ENCODE measurements at regions not wholly inside any gene's neighbourhood (a gene's known extent, or its start where the extent isn't known, plus 50 kb on each side); places are given as distances from the start of the nearest gene placed in this dataset.

DNA sequence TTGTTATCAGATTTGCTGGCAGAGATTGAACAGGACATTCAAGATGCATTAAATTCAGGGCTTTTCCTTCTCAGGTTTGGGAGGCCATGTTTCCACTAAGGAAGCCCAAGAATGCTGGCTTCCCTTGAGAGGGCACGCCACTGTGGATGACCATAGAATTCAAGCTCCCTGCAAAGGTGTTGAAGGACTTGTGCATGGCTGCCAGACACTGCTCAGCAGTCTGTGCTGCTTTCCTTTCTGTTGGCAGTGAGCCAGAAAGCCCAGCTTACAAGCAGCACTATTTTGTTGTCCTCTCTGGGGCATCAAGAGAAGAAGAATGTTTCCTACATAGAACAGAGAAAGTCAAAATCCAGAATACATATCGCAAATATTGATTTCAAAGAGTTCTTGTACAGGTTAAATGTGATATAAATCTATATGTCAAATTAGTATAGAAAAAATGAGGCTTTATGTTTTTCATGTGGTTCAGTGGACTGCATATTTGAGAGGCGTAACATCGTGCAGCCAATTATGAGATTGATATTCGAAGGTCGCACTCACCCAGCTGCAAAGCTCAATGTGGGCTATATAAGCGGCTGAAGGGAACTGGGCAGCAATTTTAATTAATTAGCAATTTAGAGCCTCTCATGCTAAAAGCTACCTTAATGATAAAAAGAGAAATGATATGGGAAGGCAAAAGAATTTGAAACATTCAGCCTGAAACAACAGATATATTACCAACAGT lies 103.1 kb upstream of the ISL1 start:
- DNase-seq: no peak

GRCh38 chr5:51286046-51286445 lies 97.2 kb upstream of the ISL1 start:
- DNase-seq: no peak

DNA sequence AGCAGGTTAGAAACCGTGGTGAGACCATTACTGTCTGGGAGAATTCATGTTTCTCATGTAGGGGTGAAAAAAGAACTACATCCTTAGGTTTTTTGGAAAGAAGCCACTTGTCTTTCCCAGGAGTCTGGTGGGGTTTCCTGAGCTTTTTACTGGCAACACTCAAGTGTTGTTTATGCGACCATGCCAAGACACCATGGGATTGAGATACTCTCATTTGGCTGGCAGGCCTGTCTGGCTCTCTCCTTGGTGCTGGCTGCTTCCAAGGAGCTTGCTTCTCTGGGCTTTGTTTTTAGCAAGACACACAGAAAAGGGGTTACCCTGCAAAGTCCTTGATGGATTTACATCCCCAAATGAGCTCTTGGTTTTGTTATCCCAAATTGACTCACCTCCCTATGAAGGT lies 80.9 kb upstream of the ISL1 start:
- no peak for DNase-seq

GRCh38 chr5:51326844-51327243 lies 56.4 kb upstream of the ISL1 start:
- no peak for DNase-seq
